Esophagus muscularis mucosa (tissue), 4 donors: ENCODE measurements at regions not wholly inside any gene's neighbourhood (a gene's known extent, or its start where the extent isn't known, plus 50 kb on each side); places are given as distances from the start of the nearest gene placed in this dataset.

Experiments
- DNase-seq: peaks from one replicate; pipeline ENCODE4 v3.0.0-alpha.2; 2017; ENCODE audit errors: extremely low spot score
- H3K27ac ChIP-seq, 4 donors: fragments of 200-600 bp; sonication (generic); replicated peaks in 1 of 4; 1 replicate in 3 of 4; 2 replicates in 1 of 4; pipeline ENCODE4 v1.5.1; 2016 to 2019; ENCODE audit warnings: mild to moderate bottlenecking in 1 of 4
- H3K27me3 ChIP-seq, 4 donors: fragments of 200-600 bp; sonication (generic); one replicate each; pipeline versions ENCODE4 v1.5.1 to v1.6.0; 2016 to 2019
- H3K36me3 ChIP-seq, 4 donors: fragments of 200-600 bp; sonication (generic); one replicate each; pipeline ENCODE4 v1.5.1; 2016 to 2019
- H3K4me1 ChIP-seq, 4 donors: fragments of 200-600 bp; sonication (generic); one replicate each; pipeline ENCODE4 v1.5.1; 2016 to 2019
- H3K4me3 ChIP-seq, 4 donors: fragments of 200-600 bp; sonication (generic); 1 replicate in 2 of 4; 2 replicates in 2 of 4; pipeline ENCODE4 v1.5.1; 2016 to 2019; ENCODE audit warnings: mild to moderate bottlenecking in 4 of 4, moderate library complexity in 1 of 4
- H3K9me3 ChIP-seq, 4 donors: fragments of 200-600 bp; sonication (generic); 1 replicate in 3 of 4; 2 replicates in 1 of 4; pipeline ENCODE4 v1.5.1; 2016 to 2019
- EP300 ChIP-seq: sonication (generic); formaldehyde crosslinking; IDR thresholded peaks from one replicate; pipeline ENCODE4 v1.6.1; 2017; ENCODE audit warnings: antibody characterized with exemption
- POLR2A ChIP-seq: fragments of 450-650 bp; IDR thresholded peaks from one replicate; pipeline ENCODE4 v1.6.1; 2017; ENCODE audit warnings: antibody characterized with exemption, moderate library complexity, mild to moderate bottlenecking, low read depth
- POLR2AphosphoS5 ChIP-seq, 2 donors: sonication (generic); formaldehyde crosslinking; IDR thresholded peaks; one replicate each; pipeline ENCODE4 v1.6.1; 2017; ENCODE audit warnings: antibody characterized with exemption in 2 of 2
- WGBS: methylation state at CpG from one replicate; pipeline ENCODE4 v1.1.5; 2018; 5-methylcytosine and 5-hydroxymethylcytosine counted together
- intact Hi-C: fragments of 100-400 bp; cut with DNase I; formaldehyde crosslinking; loops from one replicate; pipeline ENCODE4 v1.15.1; 2023
- TF ChIP-seq, protein P1 (sequence below), 3 experiments: fragments of 200-600 bp in 2 of 3; fragments of 450-650 bp in 1 of 3; sonication (generic) in 2 of 3; IDR thresholded peaks; one replicate each; pipeline ENCODE4 v1.5.1; 2017 to 2019; ENCODE audit warnings: antibody characterized with exemption in 3 of 3, mild to moderate bottlenecking in 2 of 3, moderate library complexity in 1 of 3

GRCh38 chr4:170325599-170325998, 235.8 kb upstream of the AADAT start:
- Histone ChIP-seq H3K27ac (no peak overlapping the region), H3K27me3 (no peaks in the 10 kb centered on the region), H3K36me3 (no peaks in the 10 kb centered on the region), H3K4me1 (no peaks in the 10 kb centered on the region), H3K9me3 (no peaks in the 10 kb centered on the region), H3K4me3 (no peak overlapping the region)
- TF ChIP-seq POLR2A (no peak), POLR2AphosphoS5 (IDR thresholded peaks at IDR 0.05) (no peak), EP300 (no peak)
- TF ChIP-seq, protein P1, sequence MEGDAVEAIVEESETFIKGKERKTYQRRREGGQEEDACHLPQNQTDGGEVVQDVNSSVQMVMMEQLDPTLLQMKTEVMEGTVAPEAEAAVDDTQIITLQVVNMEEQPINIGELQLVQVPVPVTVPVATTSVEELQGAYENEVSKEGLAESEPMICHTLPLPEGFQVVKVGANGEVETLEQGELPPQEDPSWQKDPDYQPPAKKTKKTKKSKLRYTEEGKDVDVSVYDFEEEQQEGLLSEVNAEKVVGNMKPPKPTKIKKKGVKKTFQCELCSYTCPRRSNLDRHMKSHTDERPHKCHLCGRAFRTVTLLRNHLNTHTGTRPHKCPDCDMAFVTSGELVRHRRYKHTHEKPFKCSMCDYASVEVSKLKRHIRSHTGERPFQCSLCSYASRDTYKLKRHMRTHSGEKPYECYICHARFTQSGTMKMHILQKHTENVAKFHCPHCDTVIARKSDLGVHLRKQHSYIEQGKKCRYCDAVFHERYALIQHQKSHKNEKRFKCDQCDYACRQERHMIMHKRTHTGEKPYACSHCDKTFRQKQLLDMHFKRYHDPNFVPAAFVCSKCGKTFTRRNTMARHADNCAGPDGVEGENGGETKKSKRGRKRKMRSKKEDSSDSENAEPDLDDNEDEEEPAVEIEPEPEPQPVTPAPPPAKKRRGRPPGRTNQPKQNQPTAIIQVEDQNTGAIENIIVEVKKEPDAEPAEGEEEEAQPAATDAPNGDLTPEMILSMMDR (IDR thresholded peaks at IDR 0.05) = no peak
- WGBS = 68% methylated on average over 3 of the region's 3 CpGs
- no peak for DNase-seq
- intact Hi-C loops = no loop called here

- intact Hi-C loops = no loop called here
- no peaks in the 10 kb centered on the region for H3K4me1 ChIP-seq
- H3K36me3 ChIP-seq = no peaks in the 10 kb centered on the region
- no peaks in the 10 kb centered on the region for H3K9me3 ChIP-seq
- WGBS = 50% methylated on average over 2 of the region's 2 CpGs
- TF ChIP-seq, protein P1 (IDR thresholded peaks at IDR 0.05) = no peak
- no peak for TF ChIP-seq POLR2A
- H3K4me3 ChIP-seq = no peak overlapping the region
- H3K27ac ChIP-seq = no peak overlapping the region
- H3K27me3 ChIP-seq = no peaks in the 10 kb centered on the region
- no peak for DNase-seq
Observed at GRCh38 chr4:170323623-170324022, 233.9 kb upstream of the AADAT start.

DNA sequence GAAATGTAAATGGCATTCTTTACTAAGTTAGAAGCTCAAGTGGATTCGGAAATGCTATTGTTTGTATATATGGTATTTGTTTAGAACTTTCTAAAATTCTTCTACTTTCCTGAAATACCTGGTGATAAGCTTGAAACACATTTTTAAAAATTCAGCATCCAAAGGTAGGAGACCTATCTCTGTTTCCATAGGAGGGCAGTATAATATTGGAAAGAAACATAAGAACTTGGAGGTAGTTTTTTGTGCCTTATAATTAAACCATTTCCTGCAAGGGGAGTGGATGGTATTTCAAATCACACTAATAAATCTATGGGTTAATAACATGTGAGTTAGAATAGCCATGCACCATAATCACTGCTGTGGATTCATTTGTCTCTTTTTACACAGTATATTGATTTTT, 217.4 kb upstream of the AADAT start:
- Histone ChIP-seq H3K27me3 (no peaks in the 10 kb centered on the region), H3K4me1 (no peaks in the 10 kb centered on the region), H3K4me3 (no peak overlapping the region), H3K27ac (no peak overlapping the region), H3K9me3 (no peaks in the 10 kb centered on the region), H3K36me3 (no peaks in the 10 kb centered on the region)
- WGBS = 73% methylated on average over 1 of the region's 1 CpG
- DNase-seq = no peak
- intact Hi-C loops = no loop called here
- TF ChIP-seq, protein P1 (IDR thresholded peaks at IDR 0.05) = no peak
- TF ChIP-seq POLR2A (no peak), EP300 (no peak), POLR2AphosphoS5 (IDR thresholded peaks at IDR 0.05) (no peak)

GRCh38 chr4:170306208-170306607, 216.5 kb upstream of the AADAT start:
- Histone ChIP-seq H3K9me3 (no peaks in the 10 kb centered on the region), H3K27me3 (no peaks in the 10 kb centered on the region), H3K4me3 (no peak overlapping the region), H3K4me1 (no peaks in the 10 kb centered on the region), H3K27ac (no peak overlapping the region), H3K36me3 (no peaks in the 10 kb centered on the region)
- TF ChIP-seq, protein P1 (IDR thresholded peaks at IDR 0.05) = no peak
- no peak for TF ChIP-seq EP300
- no peak for TF ChIP-seq POLR2A
- no peak for TF ChIP-seq POLR2AphosphoS5 (IDR thresholded peaks at IDR 0.05)
- no peak for DNase-seq
- intact Hi-C loops = no loop called here

DNA sequence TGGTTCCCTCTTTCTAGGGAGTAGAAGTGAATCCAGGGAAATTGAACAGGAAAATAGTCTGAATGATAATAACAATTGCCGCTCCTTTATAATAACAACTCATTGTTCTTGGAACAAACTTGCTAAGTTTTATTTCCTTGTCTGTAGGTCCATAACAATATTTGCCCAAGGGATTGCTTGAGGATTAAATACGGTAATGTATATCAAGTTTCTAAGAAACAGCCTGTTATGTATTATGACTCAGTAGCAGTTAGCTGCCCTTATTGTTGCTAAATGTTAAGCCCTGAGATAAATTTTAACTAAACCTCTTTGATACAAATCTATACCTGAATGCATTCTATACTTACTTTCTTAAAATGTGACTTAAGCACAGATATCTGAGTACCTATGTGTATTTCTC, 215.9 kb upstream of the AADAT start:
- TF ChIP-seq POLR2AphosphoS5 (IDR thresholded peaks at IDR 0.05) (no peak), EP300 (no peak), POLR2A (no peak)
- TF ChIP-seq, protein P1 (IDR thresholded peaks at IDR 0.05) = no peak
- 73% methylated on average over 2 of the region's 2 CpGs for WGBS

More for the DNA sequence above, 215.9 kb upstream of the AADAT start:
- no peaks in the 10 kb centered on the region for H3K36me3 ChIP-seq
- DNase-seq = no peak
- no peak overlapping the region for H3K27ac ChIP-seq
- no peaks in the 10 kb centered on the region for H3K27me3 ChIP-seq
- H3K4me3 ChIP-seq = no peak overlapping the region
- no peaks in the 10 kb centered on the region for H3K4me1 ChIP-seq
- no peaks in the 10 kb centered on the region for H3K9me3 ChIP-seq
- intact Hi-C loops = no loop called here
